ENCODE measurements at regions not wholly inside any gene's neighbourhood (a gene's known extent, or its start where the extent isn't known, plus 50 kb on each side); places are given as distances from the start of the nearest gene placed in this dataset.
A peak's percentile ranks its signal among the peaks of the same experiment; 100 is the strongest.
"Not testable (repeated sequence)": the region's sequence is repeated elsewhere in the genome, so short reads cannot be mapped to it uniquely, and the experiment has no call there.

- DNase-seq, result no peak
Observed at GRCh38 chr13:42485272-42485671, 88.7 kb upstream of the TNFSF11 start.

DNA sequence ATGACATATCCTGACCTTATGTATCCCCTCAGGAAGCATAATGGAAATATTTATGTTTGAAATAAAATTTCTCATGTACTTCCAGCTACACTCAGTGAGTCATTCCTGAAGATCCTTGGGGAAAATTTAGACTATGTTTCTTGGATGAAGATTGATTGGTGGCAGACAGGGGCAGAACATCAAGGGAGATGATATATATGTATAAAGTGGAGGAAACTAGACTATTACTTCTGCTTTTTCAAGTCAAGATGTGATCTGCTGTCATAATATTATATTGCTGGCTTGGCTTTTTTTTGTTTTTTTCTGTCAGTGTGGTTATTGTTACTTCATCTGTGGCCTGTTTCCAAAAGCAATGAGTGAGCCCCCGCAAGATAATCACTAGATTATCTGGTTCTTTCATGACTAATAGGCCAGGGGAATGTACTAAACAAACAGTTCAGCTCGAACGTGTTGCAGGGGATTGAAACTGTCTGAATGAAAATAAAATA, 87.2 kb upstream of the TNFSF11 start:
- DNase-seq, result peak; percentile 33

- no peak for DNase-seq
Observed at GRCh38 chr13:42487221-42487620, 86.7 kb upstream of the TNFSF11 start.

DNA sequence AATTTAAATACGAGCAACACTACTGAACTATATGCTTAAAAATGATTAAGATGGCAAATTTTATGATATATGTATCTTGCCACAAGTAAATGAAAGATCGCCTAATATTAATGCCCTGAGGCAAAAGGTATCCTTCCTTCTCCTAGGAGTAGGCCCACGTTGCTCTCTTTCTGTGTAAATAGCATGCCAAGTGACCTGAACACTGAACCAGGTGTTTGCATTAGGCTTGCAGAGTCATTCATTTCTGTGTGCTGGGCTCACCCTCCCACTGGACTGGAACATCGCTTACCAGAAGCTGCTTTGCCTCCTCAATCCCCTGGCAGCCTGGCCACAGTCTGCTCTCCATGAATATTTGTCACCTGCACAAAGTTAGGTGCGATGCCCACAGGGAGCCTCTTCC, 83.3 kb upstream of the TNFSF11 start:
- no peak for DNase-seq

- DNase-seq, result no peak
Observed at GRCh38 chr13:42492372-42492920, 81.5 kb upstream of the TNFSF11 start.

DNA sequence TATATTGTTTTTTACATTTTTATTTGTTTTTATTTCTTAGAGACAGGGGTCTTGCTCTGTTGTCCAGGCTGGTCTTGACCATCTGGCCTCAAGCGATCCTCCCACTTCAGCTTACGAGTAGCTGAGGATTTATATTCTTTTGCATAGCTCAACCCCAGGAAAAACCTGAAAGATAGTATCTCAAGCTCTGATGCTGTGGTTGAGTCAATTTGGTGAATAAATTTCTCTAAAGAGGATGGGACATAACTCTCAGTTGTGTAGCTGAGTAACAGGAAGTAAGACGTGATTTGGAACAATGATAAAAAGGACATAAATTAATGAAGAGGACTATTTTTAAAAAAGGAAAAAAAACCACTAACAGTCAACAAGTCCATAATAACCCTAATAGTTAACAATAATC, 79.8 kb upstream of the TNFSF11 start:
- DNase-seq, result no peak

DNA sequence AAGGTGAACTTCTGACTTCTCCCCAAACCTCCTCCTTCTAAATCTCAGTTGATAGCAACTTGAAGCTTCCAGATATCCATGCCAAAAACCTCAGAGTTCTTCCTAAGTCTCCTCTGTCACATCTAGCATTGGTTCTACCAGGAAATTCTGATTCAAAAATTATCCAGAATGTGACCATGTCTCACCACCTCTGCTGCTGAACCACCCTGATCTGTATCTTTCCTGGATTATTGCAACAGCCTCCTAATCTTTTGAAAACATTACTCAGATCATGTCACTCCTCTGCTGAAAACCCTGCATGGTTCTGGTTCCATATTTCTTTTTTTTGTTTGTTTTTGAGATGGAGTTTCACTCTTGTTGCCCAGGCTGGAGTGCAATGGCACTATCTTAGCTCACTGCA, 78.7 kb upstream of the TNFSF11 start:
- DNase-seq, result no peak

DNA sequence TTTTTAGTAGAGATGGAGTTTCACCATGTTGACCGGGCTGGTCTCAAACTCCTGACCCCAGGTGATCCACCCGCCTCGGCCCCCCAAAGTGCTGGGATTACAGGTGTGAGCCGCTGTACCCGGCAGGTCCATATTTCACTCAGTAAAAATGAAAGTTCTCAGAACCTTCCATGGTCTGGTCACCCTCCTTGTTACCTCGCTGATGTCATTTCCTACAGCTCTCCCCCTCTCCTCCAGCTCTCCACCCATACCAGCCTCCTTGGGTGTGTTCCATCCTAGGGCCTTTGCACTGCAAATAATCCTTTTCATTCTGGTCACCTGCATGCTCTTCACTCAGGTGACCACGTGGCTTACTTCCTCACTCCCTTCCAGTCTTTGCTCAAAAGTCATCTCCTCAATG, 78.2 kb upstream of the TNFSF11 start:
- DNase-seq, result no peak

DNA sequence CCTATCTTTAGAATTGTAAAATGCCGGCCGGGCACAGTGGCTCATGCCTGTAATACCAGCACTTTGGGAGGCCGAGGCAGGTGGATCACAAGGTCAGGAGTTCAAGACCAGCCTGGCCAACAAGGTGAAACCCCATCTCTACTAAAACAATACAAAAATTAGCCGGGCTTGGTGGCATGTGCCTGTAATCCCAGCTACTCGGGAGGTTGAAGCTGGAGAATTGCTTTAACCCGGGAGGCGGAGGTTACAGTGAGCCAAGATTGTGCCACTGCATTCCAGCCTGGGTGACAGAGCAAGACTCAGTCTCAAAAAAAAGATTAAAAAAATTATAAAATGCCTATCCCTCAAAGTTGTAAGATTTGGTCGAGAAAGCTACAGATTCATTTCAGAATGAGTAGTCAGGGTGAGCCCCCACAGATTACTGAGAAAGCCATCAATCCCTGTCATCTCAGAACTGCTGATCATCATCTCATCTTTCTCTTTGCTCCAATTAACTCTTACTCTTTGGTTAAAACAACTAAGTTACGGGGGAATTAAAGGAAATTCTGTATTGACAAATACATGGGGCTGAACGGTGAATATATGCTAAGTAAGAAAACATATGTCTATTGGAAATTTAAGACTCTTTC, 76.9 kb upstream of the TNFSF11 start:
- DNase-seq, result not testable (repeated sequence)

DNA sequence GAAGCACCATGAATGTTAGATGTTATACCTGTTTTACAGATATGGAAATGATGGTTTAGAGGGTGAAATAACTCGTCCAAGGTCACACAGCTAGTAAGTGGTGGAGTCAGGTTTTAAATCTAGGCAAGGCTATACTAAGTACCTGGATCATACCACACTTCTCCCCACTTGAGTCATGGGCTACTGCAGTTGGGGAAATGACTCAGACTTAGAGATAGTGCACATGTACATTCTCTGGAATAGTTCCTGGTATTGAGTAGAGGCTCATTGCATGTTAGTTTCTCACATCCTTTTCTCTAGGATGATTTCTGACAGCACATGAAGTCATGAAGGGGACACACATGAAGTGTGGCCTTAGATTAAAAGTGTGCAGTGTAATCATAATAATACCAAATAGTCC, 76.2 kb upstream of the TNFSF11 start:
- DNase-seq, result no peak

DNA sequence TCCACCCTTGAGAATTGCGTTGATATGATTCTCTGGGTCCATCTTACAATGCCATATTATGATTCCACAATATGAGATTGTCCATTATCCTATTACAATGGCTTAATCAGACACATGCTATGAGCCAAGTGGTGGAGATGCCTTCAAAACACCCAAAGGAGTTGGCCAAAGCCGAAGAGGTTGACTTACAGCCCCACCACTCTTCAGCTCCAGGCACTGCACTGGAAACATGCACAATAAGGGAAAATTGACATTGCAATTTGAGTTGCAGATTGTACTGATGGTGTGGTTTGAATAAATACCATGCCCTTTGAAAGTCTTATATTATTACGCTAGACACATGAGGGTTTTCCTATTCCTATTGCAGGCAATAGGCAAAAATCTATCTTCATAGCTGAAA, 75.4 kb upstream of the TNFSF11 start:
- DNase-seq, result no peak

Data from eye (tissue), 1 donor.